Psoas muscle (tissue), 7 donors: ENCODE measurements at regions not wholly inside any gene's neighbourhood (a gene's known extent, or its start where the extent isn't known, plus 50 kb on each side); places are given as distances from the start of the nearest gene placed in this dataset.

Source experiments
- ATAC-seq, 4 donors: fragments of 200-7000 bp; cut with Tn5 transposase; one replicate each; pipeline ENCODE4 v1.9.1; 2020; ENCODE audit warnings: moderate library complexity in 3 of 4, mild to moderate bottlenecking in 2 of 4
- DNase-seq, 2 donors: peaks; one replicate each; pipeline ENCODE4 v3.0.0-alpha.2; 2020
- H3K27ac ChIP-seq: fragments of 200-600 bp; one replicate; pipeline ENCODE4 v1.8.0; 2022
- H3K27me3 ChIP-seq, 3 donors: fragments of 200-600 bp in 1 of 3; one replicate each; pipeline versions ENCODE4 v1.6.1 to v1.8.0; 2013 to 2022; ENCODE audit warnings: low read length in 2 of 3, mild to moderate bottlenecking in 2 of 3, moderate library complexity in 1 of 3; ENCODE audit not compliant: insufficient read depth in 3 of 3
- H3K36me3 ChIP-seq, 2 donors: fragments of 200-600 bp in 1 of 2; one replicate each; pipeline versions ENCODE4 v1.6.1 to v1.8.0; 2013 to 2022; ENCODE audit warnings: low read depth in 1 of 2, mild to moderate bottlenecking in 1 of 2, moderate library complexity in 1 of 2; ENCODE audit not compliant: insufficient read depth in 1 of 2
- H3K4me1 ChIP-seq: fragments of 200-600 bp; one replicate; pipeline ENCODE4 v1.8.0; 2022
- H3K4me3 ChIP-seq: fragments of 200-600 bp; one replicate; pipeline ENCODE4 v1.8.0; 2022; ENCODE audit warnings: mild to moderate bottlenecking
- H3K9me3 ChIP-seq: fragments of 200-600 bp; one replicate; pipeline ENCODE4 v1.8.0; 2022
- WGBS, 3 donors: extraction: QIAGEN DNeasy Blood & Tissue Kit; methylation state at CpG; one replicate each; pipeline versions ENCODE4 v1.1.6 to v1.1.7; 2013; 5-methylcytosine and 5-hydroxymethylcytosine counted together
- intact Hi-C, 2 donors: fragments of 100-400 bp; cut with DNase I; formaldehyde crosslinking; loops; one replicate each; pipeline versions ENCODE4 v1.11.0 to v1.14.2; 2022
- TF ChIP-seq, protein P1 (sequence below): fragments of 200-600 bp; IDR thresholded peaks from one replicate; pipeline ENCODE4 v1.8.0; 2022; ENCODE audit warnings: antibody characterized with exemption
- donor health status: healthy with polysubstance abuse.
- donor health status: DM: no; HTN: no; CAD: no; lungs with moderate emphysema.
- donor health status: Bipolar disorder and iron deficiency.
- donor health status: healthy.
- donor health status: DM: yes; HTN: yes; CAD: no.
- donor health status: DM: no; HTN: no; CAD: no.
- donor health status: DM: yes; HTN: yes; CAD: no.

DNA sequence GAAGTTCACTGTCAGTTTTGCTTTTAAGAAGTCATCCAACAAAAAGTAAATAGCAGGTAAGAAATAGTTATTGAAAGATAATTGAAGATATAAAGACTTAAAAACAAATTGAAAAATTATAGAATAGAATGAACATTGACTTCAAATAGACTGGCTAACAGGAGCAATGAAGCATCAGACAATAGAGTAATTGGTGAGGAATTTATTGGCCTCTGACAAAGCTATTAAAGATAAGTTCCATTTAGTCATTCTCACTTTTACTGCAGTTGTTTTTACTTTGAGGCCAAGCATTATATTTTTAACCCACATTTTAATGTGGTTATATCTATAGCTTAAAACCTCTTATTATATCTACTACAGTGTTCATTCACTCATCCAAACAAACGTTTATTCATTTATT, 228.8 kb upstream of the ADGRL2 start:
- TF ChIP-seq, protein P1, sequence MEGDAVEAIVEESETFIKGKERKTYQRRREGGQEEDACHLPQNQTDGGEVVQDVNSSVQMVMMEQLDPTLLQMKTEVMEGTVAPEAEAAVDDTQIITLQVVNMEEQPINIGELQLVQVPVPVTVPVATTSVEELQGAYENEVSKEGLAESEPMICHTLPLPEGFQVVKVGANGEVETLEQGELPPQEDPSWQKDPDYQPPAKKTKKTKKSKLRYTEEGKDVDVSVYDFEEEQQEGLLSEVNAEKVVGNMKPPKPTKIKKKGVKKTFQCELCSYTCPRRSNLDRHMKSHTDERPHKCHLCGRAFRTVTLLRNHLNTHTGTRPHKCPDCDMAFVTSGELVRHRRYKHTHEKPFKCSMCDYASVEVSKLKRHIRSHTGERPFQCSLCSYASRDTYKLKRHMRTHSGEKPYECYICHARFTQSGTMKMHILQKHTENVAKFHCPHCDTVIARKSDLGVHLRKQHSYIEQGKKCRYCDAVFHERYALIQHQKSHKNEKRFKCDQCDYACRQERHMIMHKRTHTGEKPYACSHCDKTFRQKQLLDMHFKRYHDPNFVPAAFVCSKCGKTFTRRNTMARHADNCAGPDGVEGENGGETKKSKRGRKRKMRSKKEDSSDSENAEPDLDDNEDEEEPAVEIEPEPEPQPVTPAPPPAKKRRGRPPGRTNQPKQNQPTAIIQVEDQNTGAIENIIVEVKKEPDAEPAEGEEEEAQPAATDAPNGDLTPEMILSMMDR = no peak
- Histone ChIP-seq H3K36me3 (no peaks in the 10 kb centered on the region), H3K4me1 (no peaks in the 10 kb centered on the region), H3K4me3 (no peak overlapping the region), H3K9me3 (no peaks in the 10 kb centered on the region), H3K27ac (no peak overlapping the region), H3K27me3 (no peaks in the 10 kb centered on the region)
- no peak for DNase-seq
- WGBS, 3 donors = 70 to 88% (median 78%) methylated on average over 1 of the region's 1 CpG
- intact Hi-C loops = no loop called here
- ATAC-seq = no peak

DNA sequence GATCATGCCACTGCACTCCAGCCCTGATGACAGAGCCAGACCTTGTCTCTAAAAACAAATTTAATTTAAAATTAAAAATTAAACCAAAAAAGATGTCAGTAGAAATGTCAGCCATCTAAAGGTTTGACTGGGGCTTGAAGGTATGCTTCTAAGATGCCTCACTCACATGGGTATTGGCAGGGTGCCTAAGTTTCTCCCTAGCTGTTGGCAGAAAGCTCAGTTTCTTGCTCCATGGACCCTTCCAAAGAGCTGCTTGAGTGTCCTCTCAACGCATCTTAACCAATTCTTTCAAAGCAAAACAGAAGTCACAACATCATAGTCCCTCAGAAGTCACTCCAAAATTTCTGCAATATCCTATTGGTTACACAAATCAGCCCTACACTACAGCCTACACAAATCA, 231.0 kb upstream of the ADGRL2 start:
- H3K9me3 ChIP-seq = no peaks in the 10 kb centered on the region
- TF ChIP-seq, protein P1 = no peak
- ATAC-seq (no peak), DNase-seq (no peak)
- H3K4me3 ChIP-seq = no peak overlapping the region
- no peaks in the 10 kb centered on the region for H3K36me3 ChIP-seq
- no peaks in the 10 kb centered on the region for H3K27me3 ChIP-seq
- 82 to 93% (median 91%) methylated on average over 1 of the region's 1 CpG for whole genome bisulfite sequencing, 3 donors
- intact Hi-C loops = no loop called here
- H3K27ac ChIP-seq = no peak overlapping the region
- no peaks in the 10 kb centered on the region for H3K4me1 ChIP-seq

DNA sequence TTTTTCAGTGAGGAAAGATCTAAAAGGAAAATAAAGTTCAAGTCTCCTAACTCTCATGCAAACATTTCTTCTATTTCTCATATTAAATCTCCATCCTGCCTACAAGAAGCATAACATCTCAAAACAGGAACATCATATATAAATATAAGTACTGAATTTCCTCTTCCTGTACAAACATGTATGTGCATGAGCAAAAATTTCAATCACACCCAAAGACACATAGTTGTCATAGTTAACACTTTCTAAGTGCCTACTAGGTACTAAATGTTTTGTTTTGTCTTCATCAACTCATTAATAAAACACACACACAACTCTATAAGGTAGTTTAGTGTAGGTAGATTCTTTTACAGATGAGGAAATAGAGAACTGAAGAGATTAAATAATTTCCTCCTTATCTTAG, 237.1 kb upstream of the ADGRL2 start:
- Histone ChIP-seq H3K27me3 (no peaks in the 10 kb centered on the region), H3K9me3 (no peaks in the 10 kb centered on the region), H3K27ac (no peak overlapping the region), H3K36me3 (no peaks in the 10 kb centered on the region), H3K4me3 (no peak overlapping the region), H3K4me1 (no peaks in the 10 kb centered on the region)
- intact Hi-C loops = no loop called here
- ATAC-seq (no peak), DNase-seq (no peak)
- TF ChIP-seq, protein P1 = no peak

DNA sequence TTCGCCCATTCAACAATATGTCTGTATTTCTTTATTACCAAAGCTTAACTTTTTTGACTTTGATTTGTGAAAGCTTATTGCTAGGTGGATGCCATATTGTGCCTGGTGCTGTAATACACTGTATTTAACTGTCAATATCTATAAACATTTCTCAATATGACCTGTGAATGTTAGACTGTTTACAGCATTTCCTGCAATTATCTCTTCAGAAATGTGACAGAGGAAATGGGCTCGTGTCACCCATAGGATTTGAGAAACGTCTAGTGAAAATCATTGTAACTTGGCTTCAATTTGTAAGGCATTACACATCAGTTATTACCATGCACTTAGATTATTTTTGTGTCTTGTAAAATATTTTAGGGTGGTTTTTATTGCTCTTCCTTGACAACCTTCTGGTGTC, 237.8 kb upstream of the ADGRL2 start:
- H3K9me3 ChIP-seq = no peaks in the 10 kb centered on the region
- H3K4me3 ChIP-seq = no peak overlapping the region
- H3K36me3 ChIP-seq = no peaks in the 10 kb centered on the region
- no peak overlapping the region for H3K27ac ChIP-seq
- H3K4me1 ChIP-seq = no peaks in the 10 kb centered on the region
- no peak for DNase-seq
- ATAC-seq = no peak
- TF ChIP-seq, protein P1 = no peak
- intact Hi-C loops = no loop called here
- 65 to 66% (median 66%) methylated on average over 3 of the region's 3 CpGs for WGBS, 3 donors
- H3K27me3 ChIP-seq = no peaks in the 10 kb centered on the region

DNA sequence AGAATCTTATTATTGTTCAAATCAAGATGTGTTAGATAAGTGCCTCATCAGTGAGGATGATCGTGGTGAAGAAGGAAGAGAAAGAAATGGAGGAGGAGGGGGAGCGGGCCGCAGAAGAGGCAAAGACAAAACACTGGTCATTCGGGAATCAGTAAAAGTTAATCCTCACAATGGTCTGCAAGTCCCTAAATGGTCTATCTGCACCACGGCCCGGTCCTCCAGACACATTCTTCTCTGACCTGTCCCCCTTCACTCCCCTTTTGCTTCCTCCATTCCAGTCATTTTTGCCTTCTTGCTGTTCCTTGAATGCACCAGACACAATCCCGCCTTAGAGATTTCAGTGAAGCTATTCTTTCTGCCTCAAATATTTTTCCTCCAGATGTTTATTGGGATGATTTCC, 240.1 kb upstream of the ADGRL2 start:
- Histone ChIP-seq H3K4me1 (no peaks in the 10 kb centered on the region), H3K27me3 (no peaks in the 10 kb centered on the region), H3K9me3 (no peaks in the 10 kb centered on the region), H3K4me3 (no peak overlapping the region), H3K36me3 (no peaks in the 10 kb centered on the region), H3K27ac (no peak overlapping the region)
- intact Hi-C loops = no loop called here
- no peak for ATAC-seq
- DNase-seq = no peak
- TF ChIP-seq, protein P1 = no peak
- WGBS, 3 donors = 89 to 93% (median 90%) methylated on average over 6 to 7 of the region's 7 CpGs
